ENCODE measurements at regions not wholly inside any gene's neighbourhood (a gene's known extent, or its start where the extent isn't known, plus 50 kb on each side); places are given as distances from the start of the nearest gene placed in this dataset.

DNA sequence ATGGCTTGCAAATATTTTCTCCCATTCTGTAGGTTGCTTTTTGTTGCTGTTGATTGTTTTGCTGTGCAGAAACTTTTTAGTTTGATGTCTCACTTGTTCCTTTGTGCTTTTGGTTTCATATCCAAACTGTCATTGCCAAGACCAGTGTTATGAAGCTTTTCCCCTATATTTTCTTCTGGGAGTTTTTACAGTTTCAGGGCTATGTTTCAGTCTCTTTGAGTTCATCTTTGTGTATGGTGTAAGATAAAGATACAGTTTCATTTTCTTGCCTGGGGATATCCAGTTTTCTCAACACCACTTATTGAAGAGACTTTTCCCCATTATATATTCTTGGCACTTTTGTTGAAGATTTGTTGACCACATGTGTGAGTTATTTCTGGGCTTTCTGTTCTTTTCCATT is 139.9 kb downstream of the MRPL57 start:
- intact Hi-C loops (cut with DNase I): no loop called here
- H3K4me3 ChIP-seq: no peak overlapping the region
- H3K4me1 ChIP-seq (replicated peaks): no peaks in the 10 kb centered on the region
- H3K36me3 ChIP-seq: no peaks in the 10 kb centered on the region
- TF ChIP-seq POLR2AphosphoS5 (IDR thresholded peaks at IDR 0.05) (no peak), POLR2A (IDR thresholded peaks at IDR 0.05) (no peak)
- TF ChIP-seq, protein P1, sequence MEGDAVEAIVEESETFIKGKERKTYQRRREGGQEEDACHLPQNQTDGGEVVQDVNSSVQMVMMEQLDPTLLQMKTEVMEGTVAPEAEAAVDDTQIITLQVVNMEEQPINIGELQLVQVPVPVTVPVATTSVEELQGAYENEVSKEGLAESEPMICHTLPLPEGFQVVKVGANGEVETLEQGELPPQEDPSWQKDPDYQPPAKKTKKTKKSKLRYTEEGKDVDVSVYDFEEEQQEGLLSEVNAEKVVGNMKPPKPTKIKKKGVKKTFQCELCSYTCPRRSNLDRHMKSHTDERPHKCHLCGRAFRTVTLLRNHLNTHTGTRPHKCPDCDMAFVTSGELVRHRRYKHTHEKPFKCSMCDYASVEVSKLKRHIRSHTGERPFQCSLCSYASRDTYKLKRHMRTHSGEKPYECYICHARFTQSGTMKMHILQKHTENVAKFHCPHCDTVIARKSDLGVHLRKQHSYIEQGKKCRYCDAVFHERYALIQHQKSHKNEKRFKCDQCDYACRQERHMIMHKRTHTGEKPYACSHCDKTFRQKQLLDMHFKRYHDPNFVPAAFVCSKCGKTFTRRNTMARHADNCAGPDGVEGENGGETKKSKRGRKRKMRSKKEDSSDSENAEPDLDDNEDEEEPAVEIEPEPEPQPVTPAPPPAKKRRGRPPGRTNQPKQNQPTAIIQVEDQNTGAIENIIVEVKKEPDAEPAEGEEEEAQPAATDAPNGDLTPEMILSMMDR (IDR thresholded peaks at IDR 0.05): no peak
- no peak for DNase-seq (ENCODE audit: low spot score)
- H3K27me3 ChIP-seq (replicated peaks; ENCODE audit: insufficient read depth): no peaks in the 10 kb centered on the region
- no peak overlapping the region for H3K27ac ChIP-seq
- no peaks in the 10 kb centered on the region for H3K9me3 ChIP-seq

DNA sequence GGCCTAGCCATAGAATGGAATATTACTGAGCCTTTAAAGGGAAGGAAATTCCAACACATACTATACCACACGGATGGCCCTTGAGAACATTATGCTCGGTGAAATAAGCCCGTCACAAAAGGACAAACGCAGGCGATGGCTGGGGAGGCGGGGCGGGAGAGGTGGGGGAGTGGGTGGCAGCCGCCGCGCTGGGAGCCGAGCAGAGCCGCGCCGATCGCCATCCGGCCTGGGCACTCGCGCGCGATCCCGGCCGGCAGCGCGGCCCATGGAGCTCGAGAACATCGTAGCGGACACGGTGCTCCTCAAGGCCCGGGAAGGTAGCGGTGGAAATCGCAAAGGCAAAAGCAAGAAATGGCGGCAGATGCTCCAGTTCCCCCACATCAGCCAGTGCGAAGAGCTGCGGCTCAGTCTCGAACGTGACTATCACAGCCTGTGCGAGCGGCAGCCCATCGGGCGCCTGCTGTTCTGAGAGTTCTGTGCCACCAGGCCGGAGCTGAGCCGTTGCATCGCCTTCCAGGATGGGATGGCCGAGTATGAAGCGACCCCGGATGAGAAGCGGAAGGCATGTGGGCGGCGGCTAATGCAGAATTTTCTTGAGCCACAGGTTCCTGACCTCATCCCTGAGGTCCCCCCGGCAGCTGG is 140.1 kb downstream of the ZDHHC20 start:
- 47% methylated on average over 50 of the region's 50 CpGs for WGBS
- no peaks in the 10 kb centered on the region for H3K9me3 ChIP-seq
- H3K4me1 ChIP-seq (replicated peaks): no peaks in the 10 kb centered on the region
- no peaks in the 10 kb centered on the region for H3K27me3 ChIP-seq (replicated peaks; ENCODE audit: insufficient read depth)
- no peaks in the 10 kb centered on the region for H3K36me3 ChIP-seq
- DNase-seq (ENCODE audit: low spot score): no peak
- intact Hi-C loops (cut with DNase I): no loop called here
- no peak overlapping the region for H3K4me3 ChIP-seq
- H3K27ac ChIP-seq: no peak overlapping the region
- TF ChIP-seq, protein P1 (IDR thresholded peaks at IDR 0.05): no peak
- TF ChIP-seq POLR2A (IDR thresholded peaks at IDR 0.05): no peak
- no peak for TF ChIP-seq POLR2AphosphoS5 (IDR thresholded peaks at IDR 0.05)

GRCh38 chr13:21319869-21320641 is 139.0 kb downstream of the ZDHHC20 start:
- WGBS: 99% methylated on average over 40 of the region's 40 CpGs
- Histone ChIP-seq H3K36me3 (no peaks in the 10 kb centered on the region), H3K27ac (no peak overlapping the region), H3K27me3 (replicated peaks; ENCODE audit: insufficient read depth) (no peaks in the 10 kb centered on the region), H3K9me3 (no peaks in the 10 kb centered on the region), H3K4me1 (replicated peaks) (no peaks in the 10 kb centered on the region), H3K4me3 (no peak overlapping the region)
- no peak for TF ChIP-seq POLR2AphosphoS5 (IDR thresholded peaks at IDR 0.05)
- TF ChIP-seq, protein P1 (IDR thresholded peaks at IDR 0.05): no peak
- no peak for TF ChIP-seq POLR2A (IDR thresholded peaks at IDR 0.05)
- no peak for DNase-seq (ENCODE audit: low spot score)
- intact Hi-C loops (cut with DNase I): no loop called here

DNA sequence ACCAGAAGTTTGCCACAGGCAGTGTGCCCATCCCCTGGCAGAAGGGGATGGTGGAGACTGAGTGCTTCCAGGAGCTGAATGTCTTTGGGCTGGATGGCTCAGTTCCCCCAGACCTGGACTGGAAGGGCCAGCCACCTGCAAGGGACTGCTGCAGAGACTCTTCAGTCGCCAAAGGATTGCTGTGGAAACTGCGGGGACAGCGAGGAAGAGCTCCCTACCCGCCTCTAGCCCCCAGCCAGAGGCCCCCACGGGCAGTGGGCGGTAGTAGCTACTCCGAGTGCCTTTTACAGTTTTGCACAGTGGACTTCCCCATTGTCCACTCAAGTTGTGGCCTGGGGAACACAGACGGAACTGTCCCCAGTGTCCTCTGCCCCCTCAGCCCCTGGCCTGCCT is 138.5 kb downstream of the ZDHHC20 start:
- 85% methylated on average over 8 of the region's 8 CpGs for WGBS
- H3K4me3 ChIP-seq: no peak overlapping the region
- no peaks in the 10 kb centered on the region for H3K9me3 ChIP-seq
- intact Hi-C loops (cut with DNase I): no loop called here
- no peaks in the 10 kb centered on the region for H3K27me3 ChIP-seq (replicated peaks; ENCODE audit: insufficient read depth)
- H3K27ac ChIP-seq: no peak overlapping the region
- no peaks in the 10 kb centered on the region for H3K36me3 ChIP-seq
- TF ChIP-seq, protein P1 (IDR thresholded peaks at IDR 0.05): no peak
- TF ChIP-seq POLR2AphosphoS5 (IDR thresholded peaks at IDR 0.05): no peak
- TF ChIP-seq POLR2A (IDR thresholded peaks at IDR 0.05): no peak
- no peaks in the 10 kb centered on the region for H3K4me1 ChIP-seq (replicated peaks)
- no peak for DNase-seq (ENCODE audit: low spot score)

GRCh38 chr13:21321269-21321668 is 137.8 kb downstream of the ZDHHC20 start:
- no peaks in the 10 kb centered on the region for H3K4me1 ChIP-seq (replicated peaks)
- DNase-seq (ENCODE audit: low spot score): no peak
- no peaks in the 10 kb centered on the region for H3K27me3 ChIP-seq (replicated peaks; ENCODE audit: insufficient read depth)
- no peak overlapping the region for H3K27ac ChIP-seq
- WGBS: 63% methylated on average over 6 of the region's 7 CpGs
- TF ChIP-seq POLR2A (IDR thresholded peaks at IDR 0.05) (no peak), POLR2AphosphoS5 (IDR thresholded peaks at IDR 0.05) (no peak)
- TF ChIP-seq, protein P1 (IDR thresholded peaks at IDR 0.05): no peak
- intact Hi-C loops (cut with DNase I): no loop called here
- no peaks in the 10 kb centered on the region for H3K36me3 ChIP-seq
- H3K9me3 ChIP-seq: no peaks in the 10 kb centered on the region
- H3K4me3 ChIP-seq: no peak overlapping the region
